ENCODE measurements at regions not wholly inside any gene's neighbourhood (a gene's known extent, or its start where the extent isn't known, plus 50 kb on each side); places are given as distances from the start of the nearest gene placed in this dataset.

GRCh38 chr12:3380200-3381043 is 110.6 kb upstream of the PRMT8 start:
- no peak overlapping the region for H3K27ac ChIP-seq (ENCODE audit: low read depth)
- H3K36me3 ChIP-seq (ENCODE audit: insufficient read depth) = no peaks in the 10 kb centered on the region
- H3K79me2 ChIP-seq (replicated peaks; ENCODE audit: insufficient read depth) = no peaks in the 10 kb centered on the region
- H3K4me1 Mint-ChIP-seq = peaks cover 10% of the 10 kb centered on the region; the same call in 2 of the 3 replicates
- no peak overlapping the region for H3K4me3 Mint-ChIP-seq
- H4K20me1 ChIP-seq (replicated peaks; ENCODE audit: insufficient read depth) = no peaks in the 10 kb centered on the region; the same call in 1 of the 2 replicates
- no peaks in the 10 kb centered on the region; the same call in 2 of the 3 replicates for H3K9me3 Mint-ChIP-seq
- H3K27ac Mint-ChIP-seq = no peak overlapping the region; the same call in 1 of the 2 replicates
- H3K36me3 Mint-ChIP-seq (ENCODE audit: low read depth) = no peaks in the 10 kb centered on the region
- peaks cover 2% of the 10 kb centered on the region for H3K27me3 Mint-ChIP-seq (ENCODE audit: insufficient read depth, low read depth, poor library complexity)
- no peaks in the 10 kb centered on the region for H3K4me1 ChIP-seq (ENCODE audit: insufficient read depth)
- no peak overlapping the region for H3K4me2 ChIP-seq
- no peak for DNase-seq (ENCODE audit: low spot score)
- peak overlapping the region; percentile 59; the same call in 1 of the 2 replicates for H2AFZ ChIP-seq
- H3F3A ChIP-seq (replicated peaks; ENCODE audit: low read depth) = no peaks in the 10 kb centered on the region
- TF ChIP-seq EZH2 (IDR thresholded peaks at IDR 0.05; ENCODE audit: low read depth, unreplicated experiment) = no peak
- no peak for TF ChIP-seq NANOG (IDR thresholded peaks at IDR 0.05; ENCODE audit: borderline replicate concordance)
- TF ChIP-seq ZNF331 (CRISPR knock-in tag; IDR thresholded peaks at IDR 0.05; ENCODE audit: low read depth) = no peak
- no peak; the same call in 2 of the 3 replicates for ATAC-seq
- H3K4me3 ChIP-seq = no peak overlapping the region
- no peaks in the 10 kb centered on the region for H3K27me3 ChIP-seq (ENCODE audit: insufficient read depth)
- no peaks in the 10 kb centered on the region for H3K9me2 ChIP-seq (ENCODE audit: insufficient read depth)

- Histone ChIP-seq H3K36me3 (ENCODE audit: insufficient read depth) (no peaks in the 10 kb centered on the region), H3K4me1 (ENCODE audit: insufficient read depth) (no peaks in the 10 kb centered on the region), H4K20me1 (replicated peaks; ENCODE audit: insufficient read depth) (no peaks in the 10 kb centered on the region; the same call in 1 of the 2 replicates), H3F3A (replicated peaks; ENCODE audit: low read depth) (no peaks in the 10 kb centered on the region), H3K27ac (ENCODE audit: low read depth) (no peak overlapping the region), H3K9me2 (ENCODE audit: insufficient read depth) (0 out of 2 replicates have a peak, but pooled peaks cover 5% of the 10 kb centered on the region), H3K79me2 (replicated peaks; ENCODE audit: insufficient read depth) (no peaks in the 10 kb centered on the region), H3K27me3 (ENCODE audit: insufficient read depth) (no peaks in the 10 kb centered on the region), H3K4me2 (no peak overlapping the region), H2AFZ (no peak overlapping the region), H3K4me3 (no peak overlapping the region)
- peaks cover 2% of the 10 kb centered on the region for H3K27me3 Mint-ChIP-seq (ENCODE audit: insufficient read depth, low read depth, poor library complexity)
- no peaks in the 10 kb centered on the region for H3K36me3 Mint-ChIP-seq (ENCODE audit: low read depth)
- H3K9me3 Mint-ChIP-seq = no peaks in the 10 kb centered on the region; the same call in 2 of the 3 replicates
- H3K27ac Mint-ChIP-seq = no peak overlapping the region
- DNase-seq (ENCODE audit: low spot score) = no peak
- ATAC-seq = no peak
- no peak overlapping the region for H3K4me3 Mint-ChIP-seq
- peaks cover 10% of the 10 kb centered on the region; the same call in 2 of the 3 replicates for H3K4me1 Mint-ChIP-seq
- TF ChIP-seq CTCF (conservative IDR thresholded peaks at IDR 0.05; ENCODE audit: low read depth in 2 of 2) (no peak), ETS1 (IDR thresholded peaks at IDR 0.05) (no peak), EZH2 (IDR thresholded peaks at IDR 0.05; ENCODE audit: low read depth, unreplicated experiment) (no peak), JUNB (IDR thresholded peaks at IDR 0.05; ENCODE audit: unreplicated experiment) (no peak), CREB1 (CRISPR knock-in tag; IDR thresholded peaks at IDR 0.05; ENCODE audit: low read depth) (no peak), ZNF462 (CRISPR knock-in tag; IDR thresholded peaks at IDR 0.05) (no peak), STAT1 (IDR thresholded peaks at IDR 0.05; ENCODE audit: unreplicated experiment) (no peak)
Observed at GRCh38 chr12:3381059-3382047, 109.7 kb upstream of the PRMT8 start.

Data from GM23338 (cell line).